HepG2 (cell line): ENCODE measurements at regions not wholly inside any gene's neighbourhood (a gene's known extent, or its start where the extent isn't known, plus 50 kb on each side); places are given as distances from the start of the nearest gene placed in this dataset.

Experiments
- EP300 ChIP-seq, 3 experiments: sonication (generic) in 1 of 3; formaldehyde crosslinking in 1 of 3; IDR thresholded peaks; 2 replicates each; pipeline versions ENCODE4 v1.5.1 to v1.6.1; 2011 to 2020; ENCODE audit warnings: low read depth in 2 of 3, low read length in 2 of 3, borderline replicate concordance in 1 of 3, improper control_type of control experiment in 1 of 3, mild to moderate bottlenecking in 1 of 3, missing genetic modification reagents in 1 of 3, moderate library complexity in 1 of 3
- POGZ ChIP-seq: sonication (generic); formaldehyde crosslinking; IDR thresholded peaks from 2 replicates; pipeline ENCODE4 v1.4.0; 2020; ENCODE audit warnings: mild to moderate bottlenecking, missing genetic modification reagents
- POLR2G ChIP-seq: fragments of 200-400 bp; formaldehyde crosslinking; IDR thresholded peaks from 2 replicates; pipeline ENCODE4 v1.6.1; 2018; ENCODE audit warnings: mild to moderate bottlenecking, low read depth, low read length, moderate library complexity
- REST ChIP-seq, 2 experiments: IDR thresholded peaks; 2 replicates each; pipeline ENCODE4 v1.6.1; 2011 to 2012; ENCODE audit warnings: low read length in 2 of 2, borderline replicate concordance in 1 of 2, low read depth in 1 of 2, mild to moderate bottlenecking in 1 of 2, moderate library complexity in 1 of 2
- TAF1 ChIP-seq: sonication (generic); formaldehyde crosslinking; IDR thresholded peaks from 2 replicates; pipeline ENCODE4 v1.4.0; 2020; ENCODE audit warnings: missing genetic modification reagents
- U2AF2 ChIP-seq: fragments of 200-400 bp; formaldehyde crosslinking; IDR thresholded peaks from 2 replicates; pipeline ENCODE4 v1.6.1; 2017; ENCODE audit warnings: low read depth, mild to moderate bottlenecking, low read length
- YEATS2 ChIP-seq: sonication (generic); formaldehyde crosslinking; IDR thresholded peaks from 2 replicates; pipeline ENCODE4 v1.4.0; 2020; ENCODE audit warnings: missing genetic modification reagents, borderline replicate concordance
- ZNF513 ChIP-seq: sonication (generic); formaldehyde crosslinking; conservative IDR thresholded peaks from 2 replicates; pipeline ENCODE4 v1.5.0; 2020; ENCODE audit warnings: missing genetic modification reagents
- ZNF773 ChIP-seq: sonication (generic); formaldehyde crosslinking; IDR thresholded peaks from 2 replicates; pipeline ENCODE4 v1.4.0; 2020; ENCODE audit warnings: missing genetic modification reagents, borderline replicate concordance
- TF ChIP-seq, protein P1 (sequence below): sonication (generic); formaldehyde crosslinking; IDR thresholded peaks from 2 replicates; pipeline ENCODE4 v1.5.0; 2020; ENCODE audit warnings: mild to moderate bottlenecking, missing genetic modification reagents, moderate library complexity
- TF ChIP-seq, protein P2 (sequence below): sonication (generic); formaldehyde crosslinking; IDR thresholded peaks from 2 replicates; pipeline ENCODE4 v1.9.0; 2021; ENCODE audit warnings: missing genetic modification reagents, borderline replicate concordance

- no peak for TF ChIP-seq POLR2G
- TF ChIP-seq, protein P1, sequence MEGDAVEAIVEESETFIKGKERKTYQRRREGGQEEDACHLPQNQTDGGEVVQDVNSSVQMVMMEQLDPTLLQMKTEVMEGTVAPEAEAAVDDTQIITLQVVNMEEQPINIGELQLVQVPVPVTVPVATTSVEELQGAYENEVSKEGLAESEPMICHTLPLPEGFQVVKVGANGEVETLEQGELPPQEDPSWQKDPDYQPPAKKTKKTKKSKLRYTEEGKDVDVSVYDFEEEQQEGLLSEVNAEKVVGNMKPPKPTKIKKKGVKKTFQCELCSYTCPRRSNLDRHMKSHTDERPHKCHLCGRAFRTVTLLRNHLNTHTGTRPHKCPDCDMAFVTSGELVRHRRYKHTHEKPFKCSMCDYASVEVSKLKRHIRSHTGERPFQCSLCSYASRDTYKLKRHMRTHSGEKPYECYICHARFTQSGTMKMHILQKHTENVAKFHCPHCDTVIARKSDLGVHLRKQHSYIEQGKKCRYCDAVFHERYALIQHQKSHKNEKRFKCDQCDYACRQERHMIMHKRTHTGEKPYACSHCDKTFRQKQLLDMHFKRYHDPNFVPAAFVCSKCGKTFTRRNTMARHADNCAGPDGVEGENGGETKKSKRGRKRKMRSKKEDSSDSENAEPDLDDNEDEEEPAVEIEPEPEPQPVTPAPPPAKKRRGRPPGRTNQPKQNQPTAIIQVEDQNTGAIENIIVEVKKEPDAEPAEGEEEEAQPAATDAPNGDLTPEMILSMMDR, result no peak
- TF ChIP-seq TAF1 (CRISPR knock-in tag), result no peak
- TF ChIP-seq POGZ (CRISPR knock-in tag), result no peak
- TF ChIP-seq ZNF513 (CRISPR knock-in tag), result no peak
- TF ChIP-seq REST (IDR thresholded peaks at IDR 0.05; ENCODE audit: borderline replicate concordance in 1 of 2, low read depth in 1 of 2, low read length in 2 of 2), result no peak
- TF ChIP-seq, protein P2, sequence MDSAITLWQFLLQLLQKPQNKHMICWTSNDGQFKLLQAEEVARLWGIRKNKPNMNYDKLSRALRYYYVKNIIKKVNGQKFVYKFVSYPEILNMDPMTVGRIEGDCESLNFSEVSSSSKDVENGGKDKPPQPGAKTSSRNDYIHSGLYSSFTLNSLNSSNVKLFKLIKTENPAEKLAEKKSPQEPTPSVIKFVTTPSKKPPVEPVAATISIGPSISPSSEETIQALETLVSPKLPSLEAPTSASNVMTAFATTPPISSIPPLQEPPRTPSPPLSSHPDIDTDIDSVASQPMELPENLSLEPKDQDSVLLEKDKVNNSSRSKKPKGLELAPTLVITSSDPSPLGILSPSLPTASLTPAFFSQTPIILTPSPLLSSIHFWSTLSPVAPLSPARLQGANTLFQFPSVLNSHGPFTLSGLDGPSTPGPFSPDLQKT (CRISPR knock-in tag), result no peak
- TF ChIP-seq YEATS2 (CRISPR knock-in tag), result no peak
- no peak for TF ChIP-seq EP300 (IDR thresholded peaks at IDR 0.05; ENCODE audit: low read depth in 2 of 2, low read length in 2 of 2)
- TF ChIP-seq EP300 (CRISPR knock-in tag; IDR thresholded peaks at IDR 0.05; ENCODE audit: borderline replicate concordance), result no peak
- no peak for TF ChIP-seq U2AF2
- no peak for TF ChIP-seq ZNF773 (CRISPR knock-in tag)
Observed at GRCh38 chr3:147141516-147142288, 264.6 kb downstream of the ZIC4 start.
